A549 (cell line): ENCODE measurements at regions not wholly inside any gene's neighbourhood (a gene's known extent, or its start where the extent isn't known, plus 50 kb on each side); places are given as distances from the start of the nearest gene placed in this dataset.

ENCODE experiments used
- ATAC-seq, 2 experiments: fragments of 200-7000 bp in 1 of 2; fragments of >200 bp in 1 of 2; cut with Nextera tagmentation in 1 of 2; cut with Tn5 transposase in 1 of 2; 3 replicates each; pipeline versions ENCODE4 v1.8.0 to v1.9.1; 2018 to 2020; ENCODE audit warnings: mild to moderate bottlenecking in 1 of 2, moderate library complexity in 1 of 2
- CTCF ChIA-PET: fragments of 300-600 bp; sonication (Branson Sonifier 250); formaldehyde crosslinking; extraction: SDS; loops from one replicate; lab custom pipeline; 2021; ENCODE audit warnings: antibody characterized with exemption, inconsistent platforms; lab: Yijun Ruan, JAX
- POLR2A ChIA-PET: fragments of 350-600 bp; formaldehyde crosslinking; extraction: SDS; loops from one replicate; lab custom pipeline; 2021; ENCODE audit warnings: antibody characterized with exemption, inconsistent platforms; lab: Yijun Ruan, JAX
- DNase-seq, 2 experiments: peaks; one replicate each; pipeline versions ENCODE4 v3.0.0 to v3.0.0-alpha.2; 2011 to 2016; ENCODE audit warnings: low read depth in 1 of 2, low spot score in 1 of 2
- FAIRE-seq: peaks from 2 replicates; lab custom pipeline; 2011; peaks lifted over from hg19 to GRCh38; lab: Jason Lieb, UNC
- H3K27ac ChIP-seq, 2 experiments: fragments of >200 bp; sonication (Bioruptor Twin); formaldehyde crosslinking; 3 replicates each; pipeline ENCODE4 v1.5.1; 2016 to 2017
- H3K4me1 ChIP-seq: fragments of >200 bp; sonication (Bioruptor Twin); formaldehyde crosslinking; 3 replicates; pipeline ENCODE4 v1.6.1; 2016
- H3K4me2 ChIP-seq: fragments of >200 bp; sonication (Bioruptor Twin); formaldehyde crosslinking; 3 replicates; pipeline ENCODE4 v1.6.1; 2016
- H3K4me3 ChIP-seq: fragments of >200 bp; sonication (Bioruptor Twin); formaldehyde crosslinking; 3 replicates; pipeline ENCODE4 v1.5.1; 2016
- H3K9me3 ChIP-seq: fragments of >200 bp; sonication (Bioruptor Twin); formaldehyde crosslinking; 3 replicates; pipeline ENCODE4 v1.6.1; 2016
- ATOH8 ChIP-seq: fragments of 250-450 bp; sonication (Bioruptor Pico); IDR thresholded peaks from 2 replicates; pipeline ENCODE4 v1.5.0; 2020; ENCODE audit warnings: low read depth, mild to moderate bottlenecking, moderate library complexity
- BCL3 ChIP-seq: fragments of >200 bp; sonication (Bioruptor Twin); formaldehyde crosslinking; IDR thresholded peaks from 3 replicates; pipeline ENCODE4 v1.6.1; 2016
- BHLHE40 ChIP-seq: IDR thresholded peaks from 2 replicates; pipeline ENCODE4 v1.6.1; 2012; ENCODE audit warnings: low read depth, low read length, inconsistent platforms
- CBX8 ChIP-seq: fragments of 200-600 bp; sonication (generic); IDR thresholded peaks from 2 replicates; pipeline ENCODE4 v1.6.1; 2016
- CEBPB ChIP-seq, 2 experiments: fragments of >200 bp in 1 of 2; sonication (Bioruptor Twin) in 1 of 2; formaldehyde crosslinking in 1 of 2; IDR thresholded peaks; 2 replicates each; pipeline ENCODE4 v1.6.1; 2012 to 2016
- CHD4 ChIP-seq: fragments of 200-600 bp; sonication (generic); IDR thresholded peaks from 2 replicates; pipeline ENCODE4 v1.6.1; 2016; ENCODE audit warnings: antibody characterized with exemption, mild to moderate bottlenecking, borderline replicate concordance
- CTCF ChIP-seq: fragments of >200 bp; sonication (Bioruptor Twin); formaldehyde crosslinking; IDR thresholded peaks from 3 replicates; pipeline ENCODE4 v1.5.1; 2016
- E2F6 ChIP-seq: IDR thresholded peaks from 2 replicates; pipeline ENCODE4 v1.6.1; 2012; ENCODE audit warnings: low read depth, borderline replicate concordance
- ESRRA ChIP-seq: fragments of 150-350 bp; IDR thresholded peaks from 2 replicates; pipeline ENCODE4 v1.6.1; 2014; ENCODE audit warnings: mild to moderate bottlenecking, low read length, borderline replicate concordance
- FOSL2 ChIP-seq, 2 experiments: fragments of 450-650 bp in 1 of 2; fragments of >200 bp in 1 of 2; sonication (Bioruptor Twin) in 1 of 2; formaldehyde crosslinking; IDR thresholded peaks; 2 replicates each; pipeline versions ENCODE4 v1.5.0 to v1.6.1; 2016 to 2020; ENCODE audit warnings: mild to moderate bottlenecking in 1 of 2, moderate library complexity in 1 of 2
- FOXS1 ChIP-seq: fragments of 250-450 bp; sonication (Bioruptor Pico); IDR thresholded peaks from 2 replicates; pipeline ENCODE4 v1.5.0; 2020; ENCODE audit warnings: mild to moderate bottlenecking, moderate library complexity
- HES2 ChIP-seq: fragments of >200 bp; sonication (Bioruptor Twin); formaldehyde crosslinking; IDR thresholded peaks from 2 replicates; pipeline ENCODE4 v1.6.1; 2016
- HMGXB4 ChIP-seq: fragments of 250-450 bp; sonication (Bioruptor Pico); IDR thresholded peaks from 2 replicates; pipeline ENCODE4 v1.5.0; 2021; ENCODE audit warnings: mild to moderate bottlenecking, moderate library complexity, borderline replicate concordance
- HOXB13 ChIP-seq: fragments of 250-450 bp; sonication (Bioruptor Pico); IDR thresholded peaks from 2 replicates; pipeline ENCODE4 v1.5.0; 2020; ENCODE audit warnings: low read depth, mild to moderate bottlenecking, moderate library complexity
- JUN ChIP-seq, 2 experiments: fragments of >200 bp; sonication (Bioruptor Twin); formaldehyde crosslinking; IDR thresholded peaks; 2 replicates in 1 of 2; 3 replicates in 1 of 2; pipeline ENCODE4 v1.6.1; 2016 to 2017
- KDM1A ChIP-seq: fragments of 200-600 bp; sonication (generic); IDR thresholded peaks from 2 replicates; pipeline ENCODE4 v1.6.1; 2016; ENCODE audit warnings: low read depth, mild to moderate bottlenecking
- KDM5A ChIP-seq: fragments of 200-600 bp; sonication (generic); IDR thresholded peaks from 2 replicates; pipeline ENCODE4 v1.6.1; 2016; ENCODE audit warnings: antibody characterized with exemption, mild to moderate bottlenecking
- MAFK ChIP-seq: fragments of 450-650 bp; IDR thresholded peaks from 2 replicates; pipeline ENCODE4 v1.6.1; 2014; ENCODE audit not compliant: partially characterized antibody
- MAX ChIP-seq: IDR thresholded peaks from 2 replicates; pipeline ENCODE4 v1.6.1; 2012
- NR3C1 ChIP-seq: fragments of >200 bp; sonication (Bioruptor Twin); formaldehyde crosslinking; IDR thresholded peaks from 3 replicates; pipeline ENCODE4 v1.6.1; 2017
- PBX3 ChIP-seq: IDR thresholded peaks from 2 replicates; pipeline ENCODE4 v1.6.1; 2012
- PHF8 ChIP-seq: fragments of 200-600 bp; sonication (generic); IDR thresholded peaks from 2 replicates; pipeline ENCODE4 v1.6.1; 2016; ENCODE audit warnings: low read depth, mild to moderate bottlenecking, antibody characterized with exemption, moderate library complexity, borderline replicate concordance
- RARB ChIP-seq: fragments of 250-450 bp; sonication (Bioruptor Pico); IDR thresholded peaks from 2 replicates; pipeline ENCODE4 v1.8.0; 2021; ENCODE audit warnings: mild to moderate bottlenecking, moderate library complexity
- RCOR1 ChIP-seq: fragments of 150-350 bp; IDR thresholded peaks from 2 replicates; pipeline ENCODE4 v1.6.1; 2014; ENCODE audit warnings: antibody characterized with exemption, low read length, low read depth
- WGBS: methylation state at CpG from one replicate; pipeline ENCODE4 v1.1.6; 2017; ENCODE audit errors: missing lambda C conversion rate; 5-methylcytosine and 5-hydroxymethylcytosine counted together

GRCh38 chr18:34397286-34397896 is 172.7 kb upstream of the NOL4 start:
- no peak for FAIRE-seq
- Histone ChIP-seq H3K4me3 (no peak overlapping the region), H3K4me1 (no peaks in the 10 kb centered on the region), H3K9me3 (no peaks in the 10 kb centered on the region), H3K27ac (no peak overlapping the region), H3K4me2 (no peak overlapping the region)
- 0% methylated on average over 2 of the region's 2 CpGs for WGBS
- DNase-seq, result no peak
- POLR2A ChIA-PET, result no interaction called here
- CTCF ChIA-PET, result no interaction called here
- TF ChIP-seq CTCF, result no peak
- no peak for TF ChIP-seq CHD4
- no peak for TF ChIP-seq BHLHE40
- TF ChIP-seq PBX3, result no peak
- no peak for TF ChIP-seq FOXS1 (CRISPR knock-in tag)
- no peak for TF ChIP-seq KDM1A
- no peak for TF ChIP-seq KDM5A
- TF ChIP-seq HOXB13 (CRISPR knock-in tag), result no peak
- TF ChIP-seq PHF8, result no peak
- TF ChIP-seq JUN (IDR thresholded peaks at IDR 0.05), result no peak
- ATAC-seq, result no peak

GRCh38 chr18:34399892-34400291 is 175.2 kb upstream of the NOL4 start:
- Histone ChIP-seq H3K4me1 (no peaks in the 10 kb centered on the region), H3K4me2 (no peak overlapping the region), H3K4me3 (no peak overlapping the region), H3K27ac (no peak overlapping the region), H3K9me3 (no peaks in the 10 kb centered on the region)
- ChIA-PET CTCF (no interaction called here), POLR2A (no interaction called here)
- WGBS, result 19% methylated on average over 3 of the region's 3 CpGs
- ATAC-seq, result no peak
- TF ChIP-seq KDM5A (no peak), RARB (CRISPR knock-in tag) (no peak), ESRRA (no peak), FOSL2 (IDR thresholded peaks at IDR 0.05) (no peak), FOSL2 (CRISPR knock-in tag; IDR thresholded peaks at IDR 0.05) (no peak), ATOH8 (CRISPR knock-in tag) (no peak), HMGXB4 (no peak), MAFK (no peak), BCL3 (no peak), HES2 (no peak), E2F6 (no peak), NR3C1 (no peak), RCOR1 (no peak), MAX (no peak), PBX3 (no peak), CEBPB (IDR thresholded peaks at IDR 0.05) (no peak), CBX8 (no peak), PHF8 (no peak)
- no peak for DNase-seq
- FAIRE-seq, result no peak
